Prostate gland (tissue), 2 donors: ENCODE measurements at regions not wholly inside any gene's neighbourhood (a gene's known extent, or its start where the extent isn't known, plus 50 kb on each side); places are given as distances from the start of the nearest gene placed in this dataset.

Source experiments
- CTCF ChIP-seq, 4 experiments: fragments of 200-600 bp in 2 of 4; fragments of 450-650 bp in 2 of 4; sonication (generic) in 2 of 4; IDR thresholded peaks; 1 replicate in 3 of 4; 2 replicates in 1 of 4; pipeline ENCODE4 v1.5.1; 2016 to 2019; ENCODE audit warnings: antibody characterized with exemption in 4 of 4, mild to moderate bottlenecking in 2 of 4, moderate library complexity in 2 of 4
- POLR2A ChIP-seq: fragments of 450-650 bp; IDR thresholded peaks from one replicate; pipeline ENCODE4 v1.6.1; 2016; ENCODE audit warnings: antibody characterized with exemption, mild to moderate bottlenecking
- POLR2AphosphoS5 ChIP-seq: sonication (generic); formaldehyde crosslinking; IDR thresholded peaks from one replicate; pipeline ENCODE4 v1.6.1; 2017; ENCODE audit warnings: antibody characterized with exemption

GRCh38 chr18:7390731-7391492 lies 160.0 kb downstream of the LRRC30 start:
- TF ChIP-seq CTCF (IDR thresholded peaks at IDR 0.05) (no peak), POLR2AphosphoS5 (no peak), POLR2A (no peak)
